ENCODE measurements at regions not wholly inside any gene's neighbourhood (a gene's known extent, or its start where the extent isn't known, plus 50 kb on each side); places are given as distances from the start of the nearest gene placed in this dataset.

DNA sequence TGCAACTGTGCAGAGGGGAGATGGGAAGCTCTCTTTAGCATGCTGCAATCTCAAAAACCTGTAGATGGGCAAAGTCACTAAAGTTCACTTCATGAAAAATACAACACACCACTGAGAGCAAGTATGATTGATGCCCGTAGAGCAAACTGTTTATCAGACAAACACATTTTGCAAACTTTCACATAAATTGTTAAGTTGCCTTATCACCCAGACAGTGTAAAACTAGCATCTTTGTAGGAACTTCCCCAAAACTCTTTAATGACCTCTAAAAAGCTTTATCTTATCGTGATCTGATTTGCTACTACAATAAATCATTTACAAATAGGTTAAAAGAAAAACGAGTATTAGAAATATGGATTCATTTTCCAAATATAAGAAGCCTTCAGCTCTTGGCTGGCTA is 391.0 kb downstream of the LMO4 start:
- DNase-seq (ENCODE audit: low read depth, low spot score): no peak
- H3K9me3 ChIP-seq (ENCODE audit: control insufficient read depth, insufficient read depth, low read depth, low read length): no peaks in the 10 kb centered on the region
- ATAC-seq: no peak
- ChIA-PET CTCF (no interaction called here), POLR2A (no interaction called here)
- no peak overlapping the region for H3K27ac ChIP-seq (ENCODE audit: low read length)
- in situ Hi-C loops (cut with HindIII; ENCODE audit: low pct_unique_long_range_greater_than_20kb, low sequenced_read_pairs) (no loop called here), intact Hi-C loops (cut with micrococcal nuclease; ENCODE audit: unreplicated experiment) (no loop called here)
- no peaks in the 10 kb centered on the region for H3K36me3 ChIP-seq (ENCODE audit: control insufficient read depth, insufficient read depth, low read length)
- no peaks in the 10 kb centered on the region for H3K27me3 ChIP-seq (ENCODE audit: control insufficient read depth, insufficient read depth, low read length)
- TF ChIP-seq, protein P1, sequence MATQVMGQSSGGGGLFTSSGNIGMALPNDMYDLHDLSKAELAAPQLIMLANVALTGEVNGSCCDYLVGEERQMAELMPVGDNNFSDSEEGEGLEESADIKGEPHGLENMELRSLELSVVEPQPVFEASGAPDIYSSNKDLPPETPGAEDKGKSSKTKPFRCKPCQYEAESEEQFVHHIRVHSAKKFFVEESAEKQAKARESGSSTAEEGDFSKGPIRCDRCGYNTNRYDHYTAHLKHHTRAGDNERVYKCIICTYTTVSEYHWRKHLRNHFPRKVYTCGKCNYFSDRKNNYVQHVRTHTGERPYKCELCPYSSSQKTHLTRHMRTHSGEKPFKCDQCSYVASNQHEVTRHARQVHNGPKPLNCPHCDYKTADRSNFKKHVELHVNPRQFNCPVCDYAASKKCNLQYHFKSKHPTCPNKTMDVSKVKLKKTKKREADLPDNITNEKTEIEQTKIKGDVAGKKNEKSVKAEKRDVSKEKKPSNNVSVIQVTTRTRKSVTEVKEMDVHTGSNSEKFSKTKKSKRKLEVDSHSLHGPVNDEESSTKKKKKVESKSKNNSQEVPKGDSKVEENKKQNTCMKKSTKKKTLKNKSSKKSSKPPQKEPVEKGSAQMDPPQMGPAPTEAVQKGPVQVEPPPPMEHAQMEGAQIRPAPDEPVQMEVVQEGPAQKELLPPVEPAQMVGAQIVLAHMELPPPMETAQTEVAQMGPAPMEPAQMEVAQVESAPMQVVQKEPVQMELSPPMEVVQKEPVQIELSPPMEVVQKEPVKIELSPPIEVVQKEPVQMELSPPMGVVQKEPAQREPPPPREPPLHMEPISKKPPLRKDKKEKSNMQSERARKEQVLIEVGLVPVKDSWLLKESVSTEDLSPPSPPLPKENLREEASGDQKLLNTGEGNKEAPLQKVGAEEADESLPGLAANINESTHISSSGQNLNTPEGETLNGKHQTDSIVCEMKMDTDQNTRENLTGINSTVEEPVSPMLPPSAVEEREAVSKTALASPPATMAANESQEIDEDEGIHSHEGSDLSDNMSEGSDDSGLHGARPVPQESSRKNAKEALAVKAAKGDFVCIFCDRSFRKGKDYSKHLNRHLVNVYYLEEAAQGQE (IDR thresholded peaks at IDR 0.05; ENCODE audit: insufficient read depth in 1 of 2, low read depth in 2 of 2, low read length in 1 of 2): no peak
- TF ChIP-seq POLR2AphosphoS5 (IDR thresholded peaks at IDR 0.05; ENCODE audit: low read depth, low read length) (no peak), TCF7L2 (IDR thresholded peaks at IDR 0.05; ENCODE audit: low read depth, low read length) (no peak)
- TF ChIP-seq, protein P2, sequence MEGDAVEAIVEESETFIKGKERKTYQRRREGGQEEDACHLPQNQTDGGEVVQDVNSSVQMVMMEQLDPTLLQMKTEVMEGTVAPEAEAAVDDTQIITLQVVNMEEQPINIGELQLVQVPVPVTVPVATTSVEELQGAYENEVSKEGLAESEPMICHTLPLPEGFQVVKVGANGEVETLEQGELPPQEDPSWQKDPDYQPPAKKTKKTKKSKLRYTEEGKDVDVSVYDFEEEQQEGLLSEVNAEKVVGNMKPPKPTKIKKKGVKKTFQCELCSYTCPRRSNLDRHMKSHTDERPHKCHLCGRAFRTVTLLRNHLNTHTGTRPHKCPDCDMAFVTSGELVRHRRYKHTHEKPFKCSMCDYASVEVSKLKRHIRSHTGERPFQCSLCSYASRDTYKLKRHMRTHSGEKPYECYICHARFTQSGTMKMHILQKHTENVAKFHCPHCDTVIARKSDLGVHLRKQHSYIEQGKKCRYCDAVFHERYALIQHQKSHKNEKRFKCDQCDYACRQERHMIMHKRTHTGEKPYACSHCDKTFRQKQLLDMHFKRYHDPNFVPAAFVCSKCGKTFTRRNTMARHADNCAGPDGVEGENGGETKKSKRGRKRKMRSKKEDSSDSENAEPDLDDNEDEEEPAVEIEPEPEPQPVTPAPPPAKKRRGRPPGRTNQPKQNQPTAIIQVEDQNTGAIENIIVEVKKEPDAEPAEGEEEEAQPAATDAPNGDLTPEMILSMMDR (IDR thresholded peaks at IDR 0.05): no peak
- no peaks in the 10 kb centered on the region for H3K4me1 ChIP-seq (ENCODE audit: control insufficient read depth, insufficient read depth, low read length)
- no peak overlapping the region for H3K4me3 ChIP-seq (ENCODE audit: low read depth in 2 of 2, low read length in 2 of 2)
- no TSS peak for BruUV-seq (replicated peaks)

DNA sequence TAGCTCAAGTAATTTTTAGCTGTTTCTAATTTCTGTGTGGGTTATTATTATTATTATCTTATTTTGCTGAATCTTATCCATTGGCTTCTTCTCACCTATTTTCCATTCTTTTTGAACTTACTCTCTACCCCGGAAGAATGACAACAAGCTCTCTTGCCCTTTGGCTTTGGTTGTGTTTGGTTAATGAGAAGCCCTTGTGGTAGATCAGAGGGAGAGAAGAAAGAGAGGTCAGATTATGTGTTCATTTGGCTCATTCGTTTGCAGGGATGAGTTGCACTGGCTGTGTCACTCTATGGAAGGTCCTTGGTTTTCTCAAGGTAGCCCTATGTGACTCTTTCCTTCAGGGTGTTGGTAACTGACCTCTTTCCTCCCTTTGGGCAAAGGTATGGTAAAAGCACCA is 391.9 kb downstream of the LMO4 start:
- intact Hi-C loops (cut with micrococcal nuclease; ENCODE audit: unreplicated experiment) (no loop called here), in situ Hi-C loops (cut with HindIII; ENCODE audit: low pct_unique_long_range_greater_than_20kb, low sequenced_read_pairs) (no loop called here)
- no TSS peak for BruUV-seq (replicated peaks)
- POLR2A ChIA-PET: no interaction called here
- ATAC-seq: no peak
- Histone ChIP-seq H3K4me1 (ENCODE audit: control insufficient read depth, insufficient read depth, low read length) (no peaks in the 10 kb centered on the region), H3K27ac (ENCODE audit: low read length) (no peak overlapping the region), H3K9me3 (ENCODE audit: control insufficient read depth, insufficient read depth, low read depth, low read length) (no peaks in the 10 kb centered on the region), H3K4me3 (ENCODE audit: low read depth in 2 of 2, low read length in 2 of 2) (no peak overlapping the region), H3K36me3 (ENCODE audit: control insufficient read depth, insufficient read depth, low read length) (no peaks in the 10 kb centered on the region), H3K27me3 (ENCODE audit: control insufficient read depth, insufficient read depth, low read length) (no peaks in the 10 kb centered on the region)
- no peak for DNase-seq (ENCODE audit: low read depth, low spot score)
- CTCF ChIA-PET: no interaction called here
- TF ChIP-seq, protein P2 (IDR thresholded peaks at IDR 0.05): no peak
- TF ChIP-seq SIN3A (IDR thresholded peaks at IDR 0.05; ENCODE audit: borderline replicate concordance, insufficient read depth, low read depth, low read length) (no peak), POLR2AphosphoS5 (IDR thresholded peaks at IDR 0.05; ENCODE audit: low read depth, low read length) (no peak), TCF7L2 (IDR thresholded peaks at IDR 0.05; ENCODE audit: low read depth, low read length) (no peak)
- TF ChIP-seq, protein P1 (IDR thresholded peaks at IDR 0.05; ENCODE audit: insufficient read depth in 1 of 2, low read depth in 2 of 2, low read length in 1 of 2): no peak

All from Panc1 (cell line).